ENCODE measurements at regions not wholly inside any gene's neighbourhood (a gene's known extent, or its start where the extent isn't known, plus 50 kb on each side); places are given as distances from the start of the nearest gene placed in this dataset.

GRCh38 chr5:152118676-152119470 is 194.2 kb upstream of the GLRA1 start:
- H3K36me3 ChIP-seq, result no peaks in the 10 kb centered on the region
- no peaks in the 10 kb centered on the region for H3K27me3 ChIP-seq
- no peak for TF ChIP-seq CTCF (IDR thresholded peaks at IDR 0.05)
- H3K27ac ChIP-seq, result no peak overlapping the region
- H3K9me3 ChIP-seq, result no peaks in the 10 kb centered on the region
- DNase-seq (ENCODE audit: low spot score), result no peak
- no peaks in the 10 kb centered on the region for H3K4me1 ChIP-seq
- no peak overlapping the region for H3K4me3 ChIP-seq

DNA sequence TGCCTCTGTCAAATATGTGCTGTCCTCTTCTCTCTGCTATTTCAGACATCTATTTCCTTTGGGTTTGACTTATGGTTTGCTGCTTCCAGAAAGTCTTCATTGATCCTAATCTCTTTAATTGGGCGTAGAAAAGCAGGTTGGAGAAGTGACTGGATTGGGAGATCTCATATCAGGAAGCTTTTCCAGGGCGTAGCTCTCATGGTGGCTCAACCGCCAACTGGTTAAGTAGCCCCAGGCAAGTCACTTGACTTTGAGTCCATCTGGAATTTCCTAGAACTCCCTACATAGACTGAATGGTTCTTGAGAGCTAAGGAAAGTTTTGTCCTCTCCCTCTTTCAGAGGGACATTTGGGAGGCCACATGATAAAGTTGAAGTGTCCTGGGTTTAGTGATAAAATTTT is 192.3 kb upstream of the GLRA1 start:
- Histone ChIP-seq H3K27ac (no peak overlapping the region), H3K9me3 (no peaks in the 10 kb centered on the region), H3K36me3 (no peaks in the 10 kb centered on the region), H3K4me1 (no peaks in the 10 kb centered on the region), H3K27me3 (no peaks in the 10 kb centered on the region), H3K4me3 (no peak overlapping the region)
- no peak for TF ChIP-seq CTCF (IDR thresholded peaks at IDR 0.05)
- DNase-seq (ENCODE audit: low spot score), result no peak

GRCh38 chr5:152113401-152113800 is 188.8 kb upstream of the GLRA1 start:
- no peak for TF ChIP-seq CTCF (IDR thresholded peaks at IDR 0.05)
- H3K4me3 ChIP-seq, result no peak overlapping the region
- no peaks in the 10 kb centered on the region for H3K27me3 ChIP-seq
- H3K9me3 ChIP-seq, result no peaks in the 10 kb centered on the region
- no peaks in the 10 kb centered on the region for H3K36me3 ChIP-seq
- no peaks in the 10 kb centered on the region for H3K4me1 ChIP-seq
- no peak overlapping the region for H3K27ac ChIP-seq
- DNase-seq (ENCODE audit: low spot score), result no peak

GRCh38 chr5:152107220-152107619 is 182.6 kb upstream of the GLRA1 start:
- Histone ChIP-seq H3K27me3 (no peaks in the 10 kb centered on the region), H3K4me1 (no peaks in the 10 kb centered on the region), H3K27ac (no peak overlapping the region), H3K9me3 (peaks cover 0 to under 1% of the 10 kb centered on the region in 2 donors), H3K36me3 (no peaks in the 10 kb centered on the region), H3K4me3 (no peak overlapping the region)
- no peak for DNase-seq (ENCODE audit: low spot score)
- TF ChIP-seq CTCF (IDR thresholded peaks at IDR 0.05), result no peak

DNA sequence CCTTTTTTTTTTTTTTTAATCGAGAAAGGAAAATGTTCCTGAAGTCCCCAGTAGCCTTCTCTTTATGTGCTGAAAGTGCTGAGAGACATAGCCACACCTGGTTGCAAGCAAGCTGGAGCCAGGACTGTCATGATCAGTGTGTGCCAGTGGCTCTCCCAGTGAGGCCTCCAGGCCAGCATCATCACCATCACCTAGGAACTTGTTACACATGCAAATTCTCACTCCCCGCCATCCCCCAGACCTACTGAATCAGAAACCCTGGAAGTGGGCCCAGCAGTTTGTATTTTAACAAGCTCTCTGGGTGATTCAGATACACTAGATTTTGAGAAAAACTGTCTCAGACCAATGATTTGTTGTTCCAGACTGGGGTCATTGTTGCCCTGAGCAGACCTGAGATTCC is 181.9 kb upstream of the GLRA1 start:
- H3K9me3 ChIP-seq, result peaks cover 0 to 3% of the 10 kb centered on the region in 2 donors
- no peaks in the 10 kb centered on the region for H3K27me3 ChIP-seq
- H3K4me1 ChIP-seq, result no peaks in the 10 kb centered on the region
- no peak for DNase-seq (ENCODE audit: low spot score)
- TF ChIP-seq CTCF (IDR thresholded peaks at IDR 0.05), result no peak
- H3K36me3 ChIP-seq, result no peaks in the 10 kb centered on the region
- H3K27ac ChIP-seq, result no peak overlapping the region
- no peak overlapping the region for H3K4me3 ChIP-seq

DNA sequence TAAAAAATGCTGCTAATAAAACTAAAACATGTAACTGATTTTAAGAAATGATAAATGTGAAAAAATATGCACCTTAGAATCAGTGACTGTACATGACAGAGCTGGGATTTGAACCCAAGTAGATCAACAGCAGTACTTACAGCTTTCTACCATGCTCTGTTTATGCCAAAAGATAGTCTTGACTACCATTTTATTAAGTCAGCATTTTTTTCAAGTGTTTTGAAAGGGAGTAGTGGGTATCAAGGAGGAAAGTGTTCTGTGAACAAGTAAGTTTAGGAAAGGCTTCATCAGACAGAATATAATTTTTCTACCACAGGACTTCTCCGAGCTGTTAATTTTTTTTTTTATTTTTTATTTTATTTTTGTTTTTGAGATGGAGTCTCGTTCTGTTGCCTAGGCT is 180.4 kb upstream of the GLRA1 start:
- Histone ChIP-seq H3K4me3 (no peak overlapping the region), H3K36me3 (no peaks in the 10 kb centered on the region), H3K9me3 (peaks cover 0 to 3% of the 10 kb centered on the region in 2 donors), H3K27me3 (no peaks in the 10 kb centered on the region), H3K4me1 (no peaks in the 10 kb centered on the region), H3K27ac (no peak overlapping the region)
- DNase-seq (ENCODE audit: low spot score), result no peak
- no peak for TF ChIP-seq CTCF (IDR thresholded peaks at IDR 0.05)
